DND-41 (cell line): ENCODE measurements at regions not wholly inside any gene's neighbourhood (a gene's known extent, or its start where the extent isn't known, plus 50 kb on each side); places are given as distances from the start of the nearest gene placed in this dataset.

Source experiments
- CTCF ChIP-seq: IDR thresholded peaks from 2 replicates; pipeline ENCODE4 v1.5.1; 2012; ENCODE audit warnings: borderline replicate concordance, low read length, moderate library complexity, mild to moderate bottlenecking; ENCODE audit not compliant: poor library complexity, severe bottlenecking; ENCODE audit errors: extremely low read depth
- EZH2 ChIP-seq: IDR thresholded peaks from 3 replicates; pipeline ENCODE4 v1.6.1; 2012; ENCODE audit warnings: borderline replicate concordance, low read depth, mild to moderate bottlenecking, moderate library complexity, low read length, inconsistent platforms; ENCODE audit not compliant: severe bottlenecking

DNA sequence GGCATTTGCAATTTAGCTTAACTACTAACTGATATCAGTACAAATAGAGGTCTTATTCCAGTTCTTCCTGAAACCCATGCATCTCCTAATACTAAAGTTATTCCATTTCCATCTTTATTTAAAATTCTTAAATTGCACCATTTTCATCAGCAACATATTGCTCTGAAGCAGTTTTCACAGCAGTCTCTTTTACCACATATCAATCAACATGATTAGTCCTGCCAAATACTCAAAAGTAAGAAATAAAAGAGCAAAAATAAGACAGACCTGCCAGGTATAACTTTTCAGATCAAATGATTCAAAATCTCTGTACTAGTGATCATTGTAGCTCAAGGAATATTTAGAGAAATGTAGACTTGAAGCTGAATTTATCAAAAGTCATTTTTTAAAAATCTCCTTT is 141.7 kb downstream of the SLITRK1 start:
- TF ChIP-seq CTCF (no peak), EZH2 (no peak)
